ENCODE measurements at regions not wholly inside any gene's neighbourhood (a gene's known extent, or its start where the extent isn't known, plus 50 kb on each side); places are given as distances from the start of the nearest gene placed in this dataset.

DNA sequence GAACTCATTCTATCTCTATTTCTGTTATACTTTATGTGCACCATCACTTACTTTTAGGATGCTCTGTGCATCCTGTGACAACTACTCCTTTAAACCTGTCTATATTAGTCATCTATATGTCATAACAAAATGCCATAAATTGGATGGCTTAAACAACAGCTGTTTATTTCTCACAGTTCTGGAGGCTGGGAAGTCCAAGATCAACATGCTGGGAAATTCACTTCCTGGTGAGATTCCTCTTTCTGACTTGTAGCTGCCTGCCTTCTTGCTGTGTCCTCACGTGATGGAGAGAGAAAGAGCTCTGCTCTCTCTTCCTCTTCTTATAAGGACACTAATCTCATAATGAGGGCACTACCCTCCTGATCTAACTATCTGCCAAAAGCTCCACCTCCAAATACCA lies 62.3 kb upstream of the RCOR3 start:
- TF ChIP-seq, protein P1, sequence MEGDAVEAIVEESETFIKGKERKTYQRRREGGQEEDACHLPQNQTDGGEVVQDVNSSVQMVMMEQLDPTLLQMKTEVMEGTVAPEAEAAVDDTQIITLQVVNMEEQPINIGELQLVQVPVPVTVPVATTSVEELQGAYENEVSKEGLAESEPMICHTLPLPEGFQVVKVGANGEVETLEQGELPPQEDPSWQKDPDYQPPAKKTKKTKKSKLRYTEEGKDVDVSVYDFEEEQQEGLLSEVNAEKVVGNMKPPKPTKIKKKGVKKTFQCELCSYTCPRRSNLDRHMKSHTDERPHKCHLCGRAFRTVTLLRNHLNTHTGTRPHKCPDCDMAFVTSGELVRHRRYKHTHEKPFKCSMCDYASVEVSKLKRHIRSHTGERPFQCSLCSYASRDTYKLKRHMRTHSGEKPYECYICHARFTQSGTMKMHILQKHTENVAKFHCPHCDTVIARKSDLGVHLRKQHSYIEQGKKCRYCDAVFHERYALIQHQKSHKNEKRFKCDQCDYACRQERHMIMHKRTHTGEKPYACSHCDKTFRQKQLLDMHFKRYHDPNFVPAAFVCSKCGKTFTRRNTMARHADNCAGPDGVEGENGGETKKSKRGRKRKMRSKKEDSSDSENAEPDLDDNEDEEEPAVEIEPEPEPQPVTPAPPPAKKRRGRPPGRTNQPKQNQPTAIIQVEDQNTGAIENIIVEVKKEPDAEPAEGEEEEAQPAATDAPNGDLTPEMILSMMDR (IDR thresholded peaks at IDR 0.05): no peak
- TF ChIP-seq POLR2AphosphoS5 (IDR thresholded peaks at IDR 0.05; ENCODE audit: low read depth, low read length) (no peak), SIN3A (IDR thresholded peaks at IDR 0.05; ENCODE audit: borderline replicate concordance, insufficient read depth, low read depth, low read length) (no peak)
- TF ChIP-seq, protein P2, sequence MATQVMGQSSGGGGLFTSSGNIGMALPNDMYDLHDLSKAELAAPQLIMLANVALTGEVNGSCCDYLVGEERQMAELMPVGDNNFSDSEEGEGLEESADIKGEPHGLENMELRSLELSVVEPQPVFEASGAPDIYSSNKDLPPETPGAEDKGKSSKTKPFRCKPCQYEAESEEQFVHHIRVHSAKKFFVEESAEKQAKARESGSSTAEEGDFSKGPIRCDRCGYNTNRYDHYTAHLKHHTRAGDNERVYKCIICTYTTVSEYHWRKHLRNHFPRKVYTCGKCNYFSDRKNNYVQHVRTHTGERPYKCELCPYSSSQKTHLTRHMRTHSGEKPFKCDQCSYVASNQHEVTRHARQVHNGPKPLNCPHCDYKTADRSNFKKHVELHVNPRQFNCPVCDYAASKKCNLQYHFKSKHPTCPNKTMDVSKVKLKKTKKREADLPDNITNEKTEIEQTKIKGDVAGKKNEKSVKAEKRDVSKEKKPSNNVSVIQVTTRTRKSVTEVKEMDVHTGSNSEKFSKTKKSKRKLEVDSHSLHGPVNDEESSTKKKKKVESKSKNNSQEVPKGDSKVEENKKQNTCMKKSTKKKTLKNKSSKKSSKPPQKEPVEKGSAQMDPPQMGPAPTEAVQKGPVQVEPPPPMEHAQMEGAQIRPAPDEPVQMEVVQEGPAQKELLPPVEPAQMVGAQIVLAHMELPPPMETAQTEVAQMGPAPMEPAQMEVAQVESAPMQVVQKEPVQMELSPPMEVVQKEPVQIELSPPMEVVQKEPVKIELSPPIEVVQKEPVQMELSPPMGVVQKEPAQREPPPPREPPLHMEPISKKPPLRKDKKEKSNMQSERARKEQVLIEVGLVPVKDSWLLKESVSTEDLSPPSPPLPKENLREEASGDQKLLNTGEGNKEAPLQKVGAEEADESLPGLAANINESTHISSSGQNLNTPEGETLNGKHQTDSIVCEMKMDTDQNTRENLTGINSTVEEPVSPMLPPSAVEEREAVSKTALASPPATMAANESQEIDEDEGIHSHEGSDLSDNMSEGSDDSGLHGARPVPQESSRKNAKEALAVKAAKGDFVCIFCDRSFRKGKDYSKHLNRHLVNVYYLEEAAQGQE (IDR thresholded peaks at IDR 0.05; ENCODE audit: insufficient read depth in 1 of 2, low read depth in 2 of 2, low read length in 1 of 2): no peak
